ENCODE measurements at regions not wholly inside any gene's neighbourhood (a gene's known extent, or its start where the extent isn't known, plus 50 kb on each side); places are given as distances from the start of the nearest gene placed in this dataset. TPM values are rescaled to one million over a fixed set of nuclear protein-coding genes. Genes with fewer than 3 reads are reported as not detected.

Small RNA genes lying in the stretch of these regions (small RNA-seq; reads per million reads assigned to genes)
- gene AC113367.2 (ENCODE audit: insufficient read depth) (not detected), gene RNU7-53P (ENCODE audit: insufficient read depth) (not detected)

Measured in H1 (cell line).